ENCODE measurements at regions not wholly inside any gene's neighbourhood (a gene's known extent, or its start where the extent isn't known, plus 50 kb on each side); places are given as distances from the start of the nearest gene placed in this dataset.

- TF ChIP-seq CTCF (IDR thresholded peaks at IDR 0.05; ENCODE audit: low read depth, low read length), result no peak
- no peak for TF ChIP-seq POLR2A (IDR thresholded peaks at IDR 0.05; ENCODE audit: extremely low read depth, insufficient read length)
- TF ChIP-seq MYC (IDR thresholded peaks at IDR 0.05; ENCODE audit: low read depth, low read length), result no peak
- TF ChIP-seq MAX (IDR thresholded peaks at IDR 0.05; ENCODE audit: low read depth, low read length), result no peak
These were observed 112.5 kb upstream of the SALL3 start for GRCh38 chr18:78867131-78867530.
